HG02943 (cell line): ENCODE measurements at regions not wholly inside any gene's neighbourhood (a gene's known extent, or its start where the extent isn't known, plus 50 kb on each side); places are given as distances from the start of the nearest gene placed in this dataset.

Experiments
- ATAC-seq: cut with Tn5 transposase; IDR thresholded peaks from one replicate; pipeline ENCODE4 v1.9.1; 2021; ENCODE audit warnings: mild to moderate bottlenecking, low read depth, moderate library complexity; ENCODE audit not compliant: unreplicated experiment

- no peak for ATAC-seq
These were observed 97.1 kb upstream of the MYOCD start for GRCh38 chr17:12568358-12569251.

- ATAC-seq = no peak
These were observed 94.1 kb upstream of the MYOCD start for GRCh38 chr17:12571606-12572005.

GRCh38 chr17:12574525-12574924, 91.2 kb upstream of the MYOCD start:
- no peak for ATAC-seq

DNA sequence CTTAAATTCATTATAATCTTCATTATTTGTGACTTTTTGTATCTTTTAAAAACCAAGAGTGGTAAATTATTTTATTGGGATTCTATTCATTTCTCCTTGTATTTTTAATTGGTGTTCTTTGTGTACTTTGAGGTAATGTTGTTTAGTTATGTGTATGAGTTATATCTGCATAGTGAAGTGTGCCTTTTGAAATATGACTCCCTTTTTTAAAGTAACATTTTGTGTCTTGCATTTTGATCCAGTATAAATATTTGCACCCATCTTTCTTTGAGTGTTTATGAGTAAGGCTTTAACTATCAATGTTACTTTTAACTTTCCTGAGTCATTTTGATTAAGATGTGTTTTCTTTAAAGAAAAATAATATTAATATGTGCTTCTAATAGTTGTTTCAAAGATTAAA, 90.0 kb upstream of the MYOCD start:
- no peak for ATAC-seq

DNA sequence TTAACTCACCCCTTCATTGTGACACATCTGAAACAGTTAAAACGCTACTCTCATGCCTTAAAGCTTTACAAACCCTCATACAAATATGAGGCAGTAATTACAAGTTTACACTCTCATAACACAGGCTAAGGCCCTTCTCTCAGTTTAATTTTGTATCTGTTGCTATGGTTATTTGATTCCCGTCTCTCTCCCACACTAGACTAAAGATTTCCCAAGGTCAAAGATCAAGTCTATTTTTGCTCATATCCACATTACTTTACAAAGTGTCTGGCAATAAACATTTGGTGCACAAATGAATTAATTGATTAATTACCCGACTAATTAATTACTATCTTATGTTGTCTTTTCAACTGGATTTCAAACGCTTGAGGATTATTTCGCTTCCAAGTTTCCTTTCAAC, 86.4 kb upstream of the MYOCD start:
- no peak for ATAC-seq

- ATAC-seq = no peak
These were observed 85.0 kb upstream of the MYOCD start for GRCh38 chr17:12580640-12581039.

DNA sequence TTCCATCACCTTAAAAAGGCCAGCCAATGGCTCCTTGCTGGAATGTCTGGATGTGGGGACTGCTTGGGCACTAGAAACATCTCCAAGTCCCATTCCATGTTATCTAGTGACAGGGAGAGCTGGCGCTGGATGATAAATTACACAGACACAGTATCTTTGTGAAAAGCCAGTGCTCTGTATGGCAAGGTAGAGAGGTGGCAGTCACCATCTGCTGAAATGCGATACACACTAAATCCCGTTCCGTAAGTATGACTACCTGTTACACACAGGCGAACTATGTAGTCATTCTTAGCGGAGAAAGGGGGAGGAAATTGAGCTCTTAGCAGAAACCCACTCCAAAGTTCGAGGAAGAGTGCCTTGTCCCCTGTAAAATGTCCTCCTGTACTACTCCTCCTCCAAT, 81.0 kb upstream of the MYOCD start:
- no peak for ATAC-seq

GRCh38 chr17:12588531-12588930, 77.2 kb upstream of the MYOCD start:
- no peak for ATAC-seq

DNA sequence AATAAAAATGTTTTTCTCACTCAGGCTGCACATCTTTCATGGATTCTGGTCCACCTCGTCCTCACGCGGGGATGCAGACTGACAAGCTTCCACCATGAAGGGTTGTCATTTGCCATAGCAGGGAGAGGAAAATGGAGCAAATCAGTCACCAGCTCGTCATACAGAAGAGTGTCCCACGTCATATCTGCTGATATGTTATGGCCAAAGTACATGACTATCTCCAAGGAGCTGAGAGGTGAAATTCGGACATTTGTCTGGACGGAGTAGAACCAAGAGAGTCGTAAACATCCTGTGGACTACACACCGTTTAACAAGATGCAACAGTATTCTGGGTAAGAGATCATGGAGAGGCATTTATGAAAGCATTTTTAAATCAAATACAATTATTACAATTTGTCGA, 75.3 kb upstream of the MYOCD start:
- no peak for ATAC-seq

DNA sequence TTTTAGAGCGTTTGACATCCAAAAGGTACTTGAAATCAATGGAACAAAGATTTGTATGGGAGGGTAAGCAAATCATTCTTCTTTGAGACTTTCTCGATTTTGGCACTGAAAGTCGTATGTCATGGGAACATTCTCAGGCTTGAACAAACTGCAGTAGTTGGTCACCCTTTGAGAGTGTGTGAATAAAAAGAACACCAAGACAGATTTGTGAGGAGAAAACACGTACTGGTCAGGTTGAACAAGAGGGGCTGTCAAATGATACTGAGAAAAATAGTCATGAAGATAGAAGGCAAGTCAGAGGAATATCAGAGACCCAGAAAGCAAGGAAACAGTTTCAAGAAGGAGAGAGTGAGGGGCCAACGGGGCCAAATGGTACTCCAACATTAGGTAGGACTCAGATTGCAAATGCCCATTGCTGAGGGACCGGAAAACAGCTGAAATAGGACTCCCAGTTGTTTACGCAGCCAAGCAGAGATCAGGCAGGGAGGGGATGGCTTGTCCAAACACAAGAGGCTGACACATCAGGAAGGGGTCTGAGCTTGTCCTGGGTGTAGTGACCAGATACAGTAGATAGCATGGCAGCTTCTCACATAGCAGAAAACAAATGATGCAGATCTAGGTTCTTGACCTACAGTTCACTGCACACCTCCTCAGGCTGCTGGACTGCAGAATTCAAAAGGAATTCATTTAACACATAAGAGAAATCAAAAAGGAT, 74.5 kb upstream of the MYOCD start:
- ATAC-seq = no peak

GRCh38 chr17:12592941-12593340, 72.7 kb upstream of the MYOCD start:
- no peak for ATAC-seq

- no peak for ATAC-seq
These were observed 68.7 kb upstream of the MYOCD start for GRCh38 chr17:12596961-12597360.

DNA sequence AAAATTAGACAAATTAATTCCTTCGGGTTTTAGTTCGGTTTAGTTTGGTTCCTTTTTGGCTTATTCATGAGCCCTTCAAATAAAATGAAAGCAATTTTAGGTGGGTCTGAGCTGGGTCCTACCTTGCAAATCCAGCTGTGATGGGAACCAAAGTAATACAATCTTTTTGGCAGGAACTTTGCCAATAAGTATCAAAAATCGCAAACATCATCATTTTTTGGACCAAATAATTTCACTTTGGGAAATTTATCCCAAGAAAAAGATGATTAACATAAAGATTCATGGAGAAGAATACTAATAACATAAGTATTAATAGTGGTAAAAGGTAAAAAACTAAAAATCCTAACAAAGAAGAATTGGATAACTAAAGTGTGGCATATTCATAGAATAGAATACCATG, 67.8 kb upstream of the MYOCD start:
- ATAC-seq = no peak

- no peak for ATAC-seq
These were observed 66.3 kb upstream of the MYOCD start for GRCh38 chr17:12599186-12599920.

GRCh38 chr17:12600349-12600748, 65.3 kb upstream of the MYOCD start:
- no peak for ATAC-seq

GRCh38 chr17:12603566-12603965, 62.1 kb upstream of the MYOCD start:
- ATAC-seq = no peak

- no peak for ATAC-seq
These were observed 60.5 kb upstream of the MYOCD start for GRCh38 chr17:12605222-12605621.

- ATAC-seq = no peak
These were observed 52.1 kb upstream of the MYOCD start for GRCh38 chr17:12613566-12613965.
